H54 (cell line): ENCODE measurements at regions not wholly inside any gene's neighbourhood (a gene's known extent, or its start where the extent isn't known, plus 50 kb on each side); places are given as distances from the start of the nearest gene placed in this dataset.
"Not testable (repeated sequence)": the region's sequence is repeated elsewhere in the genome, so short reads cannot be mapped to it uniquely, and the experiment has no call there.

Experiments used
- DNase-seq: peaks from one replicate; pipeline ENCODE4 v3.0.0; 2011; ENCODE audit warnings: low spot score, mixed read lengths; ENCODE audit not compliant: insufficient read length
- FAIRE-seq: peaks from 3 replicates; lab custom pipeline; 2011; peaks lifted over from hg19 to GRCh38; lab: Jason Lieb, UNC
- POLR2A ChIP-seq: IDR thresholded peaks from 2 replicates; pipeline ENCODE4 v1.6.1; 2011; ENCODE audit warnings: low read depth, mild to moderate bottlenecking, low read length

- no peak for FAIRE-seq
- TF ChIP-seq POLR2A: no peak
Measured at GRCh38 chr2:152250421-152251100, 75.0 kb upstream of the STAM2 start.

GRCh38 chr2:152251211-152251610 is 75.6 kb upstream of the STAM2 start:
- no peak for DNase-seq
- TF ChIP-seq POLR2A: no peak
- no peak for FAIRE-seq

More at GRCh38 chr2:152250421-152251100, 75.0 kb upstream of the STAM2 start:
- no peak for DNase-seq

GRCh38 chr2:152251811-152252210 is 76.2 kb upstream of the STAM2 start:
- DNase-seq (no peak), FAIRE-seq (no peak)
- TF ChIP-seq POLR2A: no peak

- no peak for TF ChIP-seq POLR2A
Measured at GRCh38 chr2:152254486-152254885, 78.9 kb upstream of the STAM2 start.

GRCh38 chr2:152254976-152255375 is 79.4 kb upstream of the STAM2 start:
- DNase-seq: no peak
- no peak for FAIRE-seq
- no peak for TF ChIP-seq POLR2A

More at GRCh38 chr2:152254486-152254885, 78.9 kb upstream of the STAM2 start:
- no peak for FAIRE-seq
- no peak for DNase-seq

- FAIRE-seq (no peak), DNase-seq (no peak)
- no peak for TF ChIP-seq POLR2A
Measured at GRCh38 chr2:152255918-152256317, 79.1 kb upstream of the FMNL2 start.

- no peak for FAIRE-seq
- no peak for DNase-seq
- no peak for TF ChIP-seq POLR2A
Measured at GRCh38 chr2:152260939-152261338, 74.0 kb upstream of the FMNL2 start.

- FAIRE-seq (no peak), DNase-seq (no peak)
- TF ChIP-seq POLR2A: no peak
Measured at GRCh38 chr2:152263911-152264310, 71.1 kb upstream of the FMNL2 start.

GRCh38 chr2:152273732-152274260 is 61.2 kb upstream of the FMNL2 start:
- not testable (repeated sequence) for FAIRE-seq, DNase-seq

- DNase-seq, FAIRE-seq: not testable (repeated sequence)
Measured at GRCh38 chr2:152277896-152278295, 57.1 kb upstream of the FMNL2 start.

GRCh38 chr2:152278526-152278925 is 56.4 kb upstream of the FMNL2 start:
- DNase-seq (no peak), FAIRE-seq (no peak)
- TF ChIP-seq POLR2A: no peak

- DNase-seq, FAIRE-seq: not testable (repeated sequence)
Measured at GRCh38 chr2:152279367-152279766, 55.6 kb upstream of the FMNL2 start.

GRCh38 chr2:152280780-152281179 is 54.2 kb upstream of the FMNL2 start:
- no peak for DNase-seq
- no peak for TF ChIP-seq POLR2A
- no peak for FAIRE-seq

GRCh38 chr2:152283392-152283791 is 51.6 kb upstream of the FMNL2 start:
- FAIRE-seq (no peak), DNase-seq (no peak)
- no peak for TF ChIP-seq POLR2A

GRCh38 chr2:152284398-152284797 is 50.6 kb upstream of the FMNL2 start:
- DNase-seq: no peak
- no peak for TF ChIP-seq POLR2A
- FAIRE-seq: no peak
